Lower lobe of right lung (tissue), 2 donors: ENCODE measurements at regions not wholly inside any gene's neighbourhood (a gene's known extent, or its start where the extent isn't known, plus 50 kb on each side); places are given as distances from the start of the nearest gene placed in this dataset.

Experiments used
- ATAC-seq, 2 donors: fragments of 200-7000 bp; cut with Tn5 transposase; one replicate each; pipeline ENCODE4 v1.9.1; 2020 to 2022; ENCODE audit warnings: mild to moderate bottlenecking in 2 of 2, moderate library complexity in 2 of 2
- DNase-seq: peaks from one replicate; pipeline ENCODE4 v3.0.0-alpha.2; 2020
- H3K27ac ChIP-seq: fragments of 200-600 bp; one replicate; pipeline ENCODE4 v1.8.0; 2022
- H3K27me3 ChIP-seq: fragments of 200-600 bp; one replicate; pipeline ENCODE4 v1.8.0; 2022; ENCODE audit warnings: low read depth
- H3K36me3 ChIP-seq: fragments of 200-600 bp; one replicate; pipeline ENCODE4 v1.8.0; 2022; ENCODE audit warnings: mild to moderate bottlenecking
- H3K4me1 ChIP-seq: fragments of 200-600 bp; one replicate; pipeline ENCODE4 v1.8.0; 2022
- H3K4me3 ChIP-seq: fragments of 200-600 bp; one replicate; pipeline ENCODE4 v1.8.0; 2022; ENCODE audit warnings: mild to moderate bottlenecking
- H3K9me3 ChIP-seq: fragments of 200-600 bp; one replicate; pipeline ENCODE4 v1.8.0; 2022
- intact Hi-C: fragments of 100-400 bp; cut with DNase I; formaldehyde crosslinking; loops from one replicate; pipeline ENCODE4 v1.11.0; 2022
- TF ChIP-seq, protein P1 (sequence below): fragments of 200-600 bp; IDR thresholded peaks from one replicate; pipeline ENCODE4 v1.8.0; 2022; ENCODE audit warnings: antibody characterized with exemption, mild to moderate bottlenecking
- donor health status: DM: no; HTN: yes; CAD: no; lungs with severe emphysema.

DNA sequence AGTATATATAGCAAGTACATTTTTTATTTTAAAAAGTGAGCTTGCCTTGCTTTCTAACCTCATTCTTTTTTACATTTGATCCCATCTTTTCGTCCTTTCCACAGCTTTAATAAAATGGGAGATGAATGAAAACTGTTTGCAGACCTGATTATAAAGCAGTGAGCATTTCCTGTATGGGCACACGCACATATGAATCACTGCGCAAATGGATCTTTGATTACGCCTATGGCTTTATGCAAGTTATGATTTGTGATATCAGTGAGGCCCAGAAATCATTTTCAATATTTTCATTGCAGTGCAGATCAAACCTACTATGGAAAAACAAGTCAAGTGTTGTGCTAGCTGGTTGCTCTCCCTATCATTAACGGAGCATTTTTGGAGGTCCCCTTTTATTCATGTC lies 1073.0 kb downstream of the MAT2B start:
- intact Hi-C loops: no loop called here
- Histone ChIP-seq H3K9me3 (no peaks in the 10 kb centered on the region), H3K27ac (no peak overlapping the region), H3K27me3 (no peaks in the 10 kb centered on the region), H3K4me3 (no peak overlapping the region), H3K36me3 (no peaks in the 10 kb centered on the region), H3K4me1 (no peaks in the 10 kb centered on the region)
- ATAC-seq (no peak), DNase-seq (no peak)
- TF ChIP-seq, protein P1, sequence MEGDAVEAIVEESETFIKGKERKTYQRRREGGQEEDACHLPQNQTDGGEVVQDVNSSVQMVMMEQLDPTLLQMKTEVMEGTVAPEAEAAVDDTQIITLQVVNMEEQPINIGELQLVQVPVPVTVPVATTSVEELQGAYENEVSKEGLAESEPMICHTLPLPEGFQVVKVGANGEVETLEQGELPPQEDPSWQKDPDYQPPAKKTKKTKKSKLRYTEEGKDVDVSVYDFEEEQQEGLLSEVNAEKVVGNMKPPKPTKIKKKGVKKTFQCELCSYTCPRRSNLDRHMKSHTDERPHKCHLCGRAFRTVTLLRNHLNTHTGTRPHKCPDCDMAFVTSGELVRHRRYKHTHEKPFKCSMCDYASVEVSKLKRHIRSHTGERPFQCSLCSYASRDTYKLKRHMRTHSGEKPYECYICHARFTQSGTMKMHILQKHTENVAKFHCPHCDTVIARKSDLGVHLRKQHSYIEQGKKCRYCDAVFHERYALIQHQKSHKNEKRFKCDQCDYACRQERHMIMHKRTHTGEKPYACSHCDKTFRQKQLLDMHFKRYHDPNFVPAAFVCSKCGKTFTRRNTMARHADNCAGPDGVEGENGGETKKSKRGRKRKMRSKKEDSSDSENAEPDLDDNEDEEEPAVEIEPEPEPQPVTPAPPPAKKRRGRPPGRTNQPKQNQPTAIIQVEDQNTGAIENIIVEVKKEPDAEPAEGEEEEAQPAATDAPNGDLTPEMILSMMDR: no peak

DNA sequence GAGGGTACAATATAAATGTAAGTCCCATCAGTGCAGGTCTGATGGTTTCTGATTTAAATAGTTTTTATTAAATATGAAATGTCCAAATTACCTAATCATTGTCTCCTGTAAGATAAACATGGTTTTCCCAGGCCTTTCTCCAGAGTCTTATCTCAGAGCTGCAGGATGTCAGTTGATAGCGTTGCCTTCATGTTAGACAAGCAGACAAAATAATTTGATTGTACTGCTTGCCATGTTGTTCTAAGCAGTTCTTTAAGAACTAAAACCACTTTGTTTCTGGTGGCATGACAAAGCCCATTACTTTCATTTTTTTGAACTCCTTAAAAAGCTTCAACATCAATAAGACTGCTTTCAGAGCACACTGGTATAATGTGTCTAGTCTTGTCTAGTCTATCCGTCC lies 1073.5 kb downstream of the MAT2B start:
- no peak overlapping the region for H3K4me3 ChIP-seq
- H3K27me3 ChIP-seq: no peaks in the 10 kb centered on the region
- TF ChIP-seq, protein P1: no peak
- DNase-seq (no peak), ATAC-seq (no peak)
- H3K9me3 ChIP-seq: no peaks in the 10 kb centered on the region
- intact Hi-C loops: no loop called here
- H3K4me1 ChIP-seq: no peaks in the 10 kb centered on the region
- H3K36me3 ChIP-seq: no peaks in the 10 kb centered on the region
- H3K27ac ChIP-seq: no peak overlapping the region

DNA sequence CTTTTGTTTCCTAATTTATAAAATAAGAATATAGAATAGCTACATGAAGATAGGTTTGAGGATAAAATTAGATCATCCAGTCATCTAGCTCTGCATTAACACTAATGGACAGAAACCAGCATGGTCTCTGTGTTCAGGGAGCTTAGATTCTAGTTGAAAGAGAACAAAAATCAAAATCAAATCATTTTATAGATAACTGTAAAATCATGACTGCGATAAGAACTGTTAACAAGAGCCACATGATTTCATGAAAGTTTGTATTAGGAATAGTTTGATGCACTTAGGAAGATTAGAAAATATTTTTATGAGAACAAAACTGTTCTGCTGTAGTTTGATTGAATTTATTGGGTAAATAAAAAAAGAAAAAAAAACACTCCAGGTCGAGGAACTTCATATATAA lies 1074.7 kb downstream of the MAT2B start:
- no peaks in the 10 kb centered on the region for H3K9me3 ChIP-seq
- intact Hi-C loops: no loop called here
- H3K27me3 ChIP-seq: no peaks in the 10 kb centered on the region
- no peak for DNase-seq
- no peaks in the 10 kb centered on the region for H3K36me3 ChIP-seq
- ATAC-seq: no peak
- H3K27ac ChIP-seq: no peak overlapping the region
- TF ChIP-seq, protein P1: no peak
- H3K4me3 ChIP-seq: no peak overlapping the region
- H3K4me1 ChIP-seq: no peaks in the 10 kb centered on the region

DNA sequence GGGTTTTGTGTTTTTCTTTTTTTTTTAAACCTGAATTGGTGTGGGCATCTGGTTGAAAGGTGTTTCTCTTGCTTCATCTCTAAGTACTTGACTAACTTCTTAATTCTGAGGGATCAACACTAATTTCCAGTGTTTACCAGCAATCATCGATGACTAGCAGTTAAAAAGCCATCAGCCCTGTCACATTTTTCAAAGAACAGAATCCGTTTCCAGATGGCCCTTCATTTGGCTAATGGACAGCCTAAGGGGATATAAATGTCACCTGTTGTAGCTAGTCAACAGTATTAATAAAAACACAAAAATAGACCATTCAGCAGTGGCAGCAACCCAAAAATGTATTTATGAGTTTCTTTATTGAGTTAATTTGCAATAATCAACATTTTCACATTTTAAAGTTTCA lies 1076.5 kb downstream of the MAT2B start:
- H3K4me1 ChIP-seq: no peaks in the 10 kb centered on the region
- DNase-seq (no peak), ATAC-seq (no peak)
- no peaks in the 10 kb centered on the region for H3K27me3 ChIP-seq
- H3K27ac ChIP-seq: no peak overlapping the region
- TF ChIP-seq, protein P1: no peak
- H3K36me3 ChIP-seq: no peaks in the 10 kb centered on the region
- intact Hi-C loops: no loop called here
- no peak overlapping the region for H3K4me3 ChIP-seq
- no peaks in the 10 kb centered on the region for H3K9me3 ChIP-seq

DNA sequence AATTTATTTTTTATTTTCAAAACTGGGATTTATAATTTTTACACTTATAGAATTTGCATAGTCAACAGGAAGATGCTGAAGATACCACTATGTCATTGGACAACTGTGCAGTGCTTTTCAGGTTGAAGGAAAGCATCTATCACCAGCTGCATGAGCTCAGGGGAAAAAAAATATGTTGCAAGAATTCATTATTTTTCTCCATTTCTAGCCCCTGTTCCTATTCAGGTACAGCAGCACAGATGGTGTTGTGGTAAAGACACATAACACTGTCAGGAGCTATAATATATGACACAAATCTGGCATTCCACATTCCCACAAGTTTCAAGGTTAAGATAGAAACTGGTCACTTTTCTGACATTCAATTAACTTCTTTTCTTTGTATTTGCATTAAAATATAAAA lies 1088.6 kb downstream of the MAT2B start:
- Histone ChIP-seq H3K9me3 (no peaks in the 10 kb centered on the region), H3K27me3 (no peaks in the 10 kb centered on the region), H3K4me1 (no peaks in the 10 kb centered on the region), H3K27ac (no peak overlapping the region), H3K4me3 (no peak overlapping the region), H3K36me3 (no peaks in the 10 kb centered on the region)
- ATAC-seq (no peak), DNase-seq (no peak)
- intact Hi-C loops: no loop called here
- TF ChIP-seq, protein P1: no peak

DNA sequence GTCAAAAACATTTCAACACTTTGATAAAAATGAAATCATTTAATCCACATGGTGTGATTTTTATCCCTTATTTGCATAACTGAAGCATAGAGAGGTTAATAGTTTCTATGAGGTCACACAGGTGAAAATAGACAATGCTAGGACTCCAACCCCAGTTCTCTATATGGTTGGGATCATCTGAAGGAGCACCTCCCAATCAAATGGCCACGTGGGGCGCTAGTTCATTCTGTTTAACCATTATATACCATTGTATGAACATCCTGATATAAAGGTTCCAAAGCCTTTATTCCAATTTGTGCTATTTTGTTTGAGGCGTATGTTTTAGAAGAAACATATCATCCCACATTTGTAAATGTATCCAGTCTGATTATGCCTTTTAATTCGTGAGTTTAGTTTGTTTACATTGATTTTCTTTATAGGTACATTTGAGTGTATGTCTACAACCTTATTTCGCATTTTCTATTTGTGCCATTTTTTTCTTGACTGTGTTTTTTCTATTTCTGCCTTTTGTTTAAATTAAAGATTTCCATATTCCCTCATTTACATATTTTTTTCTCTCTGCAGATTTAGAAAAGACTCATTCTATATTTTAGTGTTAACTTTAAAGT lies 1092.0 kb downstream of the MAT2B start:
- DNase-seq (no peak), ATAC-seq (no peak)
- intact Hi-C loops: no loop called here
- Histone ChIP-seq H3K4me1 (no peaks in the 10 kb centered on the region), H3K27ac (no peak overlapping the region), H3K36me3 (no peaks in the 10 kb centered on the region), H3K27me3 (no peaks in the 10 kb centered on the region), H3K9me3 (no peaks in the 10 kb centered on the region), H3K4me3 (no peak overlapping the region)
- TF ChIP-seq, protein P1: no peak
